ENCODE measurements at regions not wholly inside any gene's neighbourhood (a gene's known extent, or its start where the extent isn't known, plus 50 kb on each side); places are given as distances from the start of the nearest gene placed in this dataset.

- TF ChIP-seq CTCF (IDR thresholded peaks at IDR 0.05) (no peak), ZFX (IDR thresholded peaks at IDR 0.05; ENCODE audit: borderline replicate concordance) (no peak)
Observed at GRCh38 chr4:77500801-77501200, 104.8 kb upstream of the CXCL13 start.

Data from 22Rv1 (cell line).